ENCODE measurements at regions not wholly inside any gene's neighbourhood (a gene's known extent, or its start where the extent isn't known, plus 50 kb on each side); places are given as distances from the start of the nearest gene placed in this dataset.

DNA sequence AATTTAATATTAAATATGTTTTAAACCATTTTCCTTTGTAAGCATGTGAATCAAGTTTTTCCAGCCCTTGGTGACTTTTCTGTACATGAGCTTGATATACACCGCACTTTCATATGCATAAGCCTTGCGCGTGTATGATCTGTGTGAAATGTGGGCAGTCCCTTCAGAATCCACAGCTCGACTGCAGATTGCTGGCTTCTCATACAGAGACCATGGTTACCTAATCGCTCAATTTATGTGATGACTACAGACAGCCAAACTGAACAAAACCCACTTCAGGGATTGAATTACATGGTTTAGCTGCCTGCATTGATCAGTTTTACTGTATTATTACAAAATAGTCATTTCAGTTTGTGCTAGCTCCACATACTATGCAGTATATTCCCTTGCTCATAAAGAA is 212.3 kb upstream of the NECTIN3 start:
- TF ChIP-seq POLR2A (IDR thresholded peaks at IDR 0.05; ENCODE audit: low read length) (no peak), GATA1 (IDR thresholded peaks at IDR 0.05; ENCODE audit: low read depth, low read length) (no peak)

Data from erythroblast (primary cell).